Lung microvascular endothelial cell (primary cell): ENCODE measurements at regions not wholly inside any gene's neighbourhood (a gene's known extent, or its start where the extent isn't known, plus 50 kb on each side); places are given as distances from the start of the nearest gene placed in this dataset.

Source experiments
- DNase-seq, 2 donors: peaks; one replicate each; pipeline versions ENCODE4 v3.0.0 to v3.0.0-alpha.2; 2010; ENCODE audit warnings: low read depth in 2 of 2

DNA sequence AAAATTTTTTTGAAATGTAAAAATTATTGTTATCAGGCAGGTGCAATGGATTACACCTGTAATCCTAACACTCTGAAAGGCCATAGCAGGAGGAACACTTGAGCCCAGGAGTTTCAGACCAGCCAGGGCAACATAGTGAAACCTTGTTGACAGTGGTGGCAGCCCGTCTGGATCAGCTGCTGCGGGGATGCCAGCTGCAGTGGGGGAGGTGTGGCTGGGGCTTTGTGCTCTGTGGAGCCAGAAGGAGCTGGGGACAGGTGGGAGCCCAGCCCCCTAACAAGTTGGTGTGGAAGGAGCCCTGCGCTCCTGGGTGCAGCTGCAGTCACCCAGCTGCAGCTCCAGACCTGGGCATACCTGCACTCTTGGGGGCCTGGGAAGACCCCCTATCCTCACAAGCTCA, 182.4 kb upstream of the MC4R start:
- no peak for DNase-seq

DNA sequence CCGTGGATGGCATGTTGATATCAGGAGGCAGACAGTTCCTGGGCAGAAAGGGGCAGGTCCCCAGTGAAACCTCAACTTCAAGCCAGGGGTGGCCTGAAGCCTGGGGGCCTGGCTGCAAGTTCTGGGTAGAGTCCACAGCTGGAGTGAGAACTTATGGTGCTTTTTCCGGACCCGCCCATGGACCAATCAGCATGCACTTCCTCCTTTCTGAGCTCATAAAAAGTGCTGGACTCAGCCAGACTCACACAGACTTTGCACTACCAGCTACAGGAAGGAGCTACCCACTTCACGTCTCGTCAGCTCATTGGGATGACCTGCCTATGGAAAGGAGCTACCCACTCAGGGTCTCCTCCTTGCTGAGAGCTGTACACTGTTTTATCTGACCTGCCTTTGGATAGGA, 183.1 kb upstream of the MC4R start:
- DNase-seq = no peak

DNA sequence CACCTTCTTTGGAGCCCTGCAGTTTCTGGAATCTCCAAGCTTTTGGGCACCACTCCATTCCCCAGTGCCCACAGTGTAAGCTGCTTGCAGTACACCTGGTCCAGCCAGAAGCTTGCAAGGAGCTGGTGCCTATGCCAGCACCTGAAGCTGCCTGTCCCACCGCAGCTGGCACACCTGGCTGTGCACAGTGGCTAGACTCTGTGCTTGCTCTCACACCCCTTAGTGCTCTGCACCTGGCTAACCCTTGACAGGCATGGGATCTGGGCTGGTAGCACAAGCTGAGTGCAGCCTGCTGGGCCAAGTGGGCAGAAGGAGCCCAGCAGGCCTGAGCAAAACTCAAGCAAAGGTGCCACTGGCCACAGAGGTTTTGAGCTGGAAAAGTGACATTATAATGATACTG, 183.8 kb upstream of the MC4R start:
- DNase-seq = no peak

DNA sequence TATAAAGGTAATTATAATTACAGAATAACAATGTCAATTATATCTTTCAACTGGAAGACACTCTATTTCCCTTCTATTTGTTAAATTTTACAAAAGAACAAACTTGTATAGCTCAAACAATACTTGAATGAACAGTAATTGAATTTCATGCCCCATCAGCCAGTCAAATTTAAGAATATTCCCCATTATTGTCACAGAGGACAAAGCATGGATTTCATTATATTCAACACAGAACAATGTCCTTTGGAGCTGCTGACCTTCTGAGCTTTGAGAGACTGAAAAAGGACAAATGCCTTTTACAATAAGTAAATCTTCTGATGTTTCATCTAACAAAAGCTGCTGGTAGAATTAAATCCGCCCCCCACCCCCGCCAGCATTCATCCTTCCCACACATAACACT, 187.5 kb upstream of the MC4R start:
- DNase-seq = no peak

DNA sequence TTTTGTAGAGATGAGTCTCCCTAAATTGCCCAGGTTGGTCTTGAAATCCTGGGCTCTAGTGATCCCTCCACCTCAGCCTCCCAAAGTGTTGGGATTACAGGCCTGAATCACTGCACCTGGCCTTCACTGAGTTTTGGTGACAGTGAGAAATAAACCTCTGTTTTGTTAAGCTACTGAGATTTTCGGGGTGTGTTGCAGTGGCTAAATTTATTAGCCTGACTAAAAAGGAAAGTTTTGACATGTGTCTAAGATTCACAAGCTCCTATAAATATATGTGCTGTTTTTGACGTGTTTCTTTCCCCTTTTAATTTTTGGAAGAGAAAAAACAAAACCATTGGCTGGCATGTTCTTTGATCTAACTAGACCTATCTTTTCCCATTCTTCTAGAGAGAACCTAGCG, 190.5 kb upstream of the MC4R start:
- DNase-seq = no peak

DNA sequence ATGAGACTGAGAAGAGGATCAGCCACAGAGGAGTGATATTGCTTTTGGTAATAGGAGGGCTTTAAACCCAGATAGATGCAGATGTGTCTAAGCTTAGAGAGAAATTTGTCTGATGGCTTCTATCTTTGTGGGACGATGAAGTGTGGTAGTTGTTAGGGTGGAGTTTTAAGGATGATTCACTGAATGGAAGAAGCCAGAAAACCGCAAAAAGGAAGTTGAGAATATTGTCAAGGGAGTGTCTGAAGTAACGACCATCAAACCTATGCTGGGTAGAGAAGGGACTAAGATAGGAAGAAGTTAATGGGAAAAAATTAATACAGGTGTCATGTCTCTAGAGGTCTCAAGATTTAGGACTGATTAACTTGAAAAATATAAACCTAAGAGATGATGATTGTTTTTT, 195.6 kb upstream of the MC4R start:
- DNase-seq = no peak

DNA sequence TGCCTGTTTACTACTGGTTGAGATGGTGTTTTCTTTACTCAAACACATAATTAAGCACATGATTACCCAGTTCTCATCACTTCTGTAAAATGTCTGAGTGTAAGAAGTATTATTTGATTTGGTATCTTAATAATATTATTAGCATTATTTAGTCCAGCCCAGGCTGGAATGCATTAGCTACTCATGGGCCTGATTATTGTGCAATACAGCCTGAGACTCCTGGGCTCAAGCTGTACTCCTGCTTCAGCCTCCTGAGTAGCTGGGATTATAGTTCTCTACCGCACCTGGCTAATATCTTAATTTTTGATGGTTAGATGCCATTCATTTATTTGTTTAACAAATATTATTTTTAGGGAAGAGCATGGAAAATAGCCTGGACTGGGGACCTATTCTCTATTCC, 197.6 kb upstream of the MC4R start:
- DNase-seq = no peak

DNA sequence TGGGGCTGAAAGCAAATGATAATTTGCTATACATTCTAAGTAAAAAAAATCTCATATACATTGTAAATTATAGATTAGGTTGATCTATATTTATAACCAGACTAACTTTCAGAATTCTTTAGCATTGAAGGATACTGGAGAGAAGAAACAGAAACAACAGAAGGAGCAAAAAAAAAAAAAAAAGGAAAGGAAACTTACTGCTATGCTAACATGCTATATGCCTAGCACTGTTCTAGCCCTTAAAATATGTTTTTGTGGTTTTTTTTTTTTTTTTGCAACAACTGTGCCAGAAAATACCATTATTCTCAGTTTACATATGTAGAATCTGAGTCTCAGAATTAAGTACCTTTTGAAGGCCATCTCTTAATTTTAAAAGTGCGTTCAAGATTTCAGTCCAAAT, 204.9 kb upstream of the MC4R start:
- no peak for DNase-seq

DNA sequence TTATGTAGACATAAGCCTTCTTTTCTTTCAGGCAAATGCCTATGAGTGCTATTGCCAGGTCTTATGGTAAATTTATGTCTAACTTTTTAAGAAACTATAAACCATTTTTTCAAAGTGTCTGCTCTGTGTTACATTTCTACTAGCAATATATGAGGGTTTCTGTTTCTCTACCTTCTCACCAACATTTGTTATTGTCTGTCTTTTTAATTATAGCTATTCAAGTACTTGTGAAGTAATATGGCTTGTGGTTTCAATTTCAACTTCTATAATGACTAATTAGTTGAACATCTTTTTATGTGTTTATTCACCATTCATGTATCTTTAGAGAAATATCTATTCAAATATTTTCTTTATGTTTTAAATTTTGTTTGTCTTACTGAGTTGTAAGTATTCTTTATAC, 213.1 kb upstream of the MC4R start:
- no peak for DNase-seq

DNA sequence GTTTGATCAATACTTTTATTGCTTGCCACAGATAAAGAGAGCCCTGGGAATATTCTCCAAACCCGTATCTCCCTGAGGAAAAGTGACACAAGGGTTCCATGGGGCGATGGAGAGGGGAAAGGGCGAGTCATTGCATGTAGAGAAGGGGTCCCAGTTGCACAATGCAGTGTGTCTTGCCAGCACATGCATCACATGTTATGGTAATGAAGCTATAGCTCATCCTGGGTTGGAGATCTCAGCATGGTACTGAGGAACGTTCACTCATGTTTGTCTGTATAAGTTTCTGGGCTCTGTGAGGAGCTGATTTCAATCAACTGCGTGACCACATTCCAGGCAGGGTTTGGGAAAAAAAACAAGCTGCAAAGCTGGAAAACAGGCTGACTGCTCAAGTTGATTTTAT, 220.7 kb upstream of the MC4R start:
- DNase-seq = no peak

DNA sequence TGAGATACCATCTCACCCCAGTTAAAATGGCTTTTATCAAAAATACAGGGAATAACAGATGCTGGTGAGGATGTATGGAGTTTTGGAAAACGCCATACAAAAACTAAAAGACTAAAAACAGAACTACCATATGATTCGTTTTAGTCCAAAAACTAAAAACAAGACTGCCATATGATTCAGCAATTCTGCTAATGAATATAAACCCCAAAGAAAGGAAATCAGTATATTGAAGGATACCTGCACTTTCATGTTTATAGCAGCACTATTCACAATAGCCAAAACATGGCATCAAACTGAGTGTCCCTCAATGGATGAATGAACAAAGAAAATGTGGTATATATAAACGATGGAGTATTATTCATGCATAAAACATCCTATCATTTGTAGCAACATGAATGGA, 224.4 kb upstream of the MC4R start:
- no peak for DNase-seq

DNA sequence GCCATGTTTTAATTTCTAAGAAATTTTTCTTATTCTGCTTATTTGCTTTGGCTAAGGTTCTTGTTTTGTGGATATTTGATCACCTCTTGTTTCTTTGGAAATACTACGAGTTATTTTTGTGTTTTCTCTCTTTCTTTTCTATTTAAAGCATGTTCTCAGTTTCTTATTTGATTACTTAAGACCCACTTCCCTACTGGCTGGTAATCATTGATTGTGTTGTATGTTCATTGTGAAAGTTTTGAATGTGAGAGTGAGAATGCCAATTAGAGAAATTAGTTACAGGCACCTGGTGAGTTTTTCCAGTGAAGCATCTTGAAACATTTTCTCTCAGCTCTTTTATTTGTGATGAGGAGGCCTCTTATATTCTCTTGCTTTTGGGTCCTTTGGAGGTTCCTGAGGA, 226.7 kb upstream of the MC4R start:
- DNase-seq = no peak

DNA sequence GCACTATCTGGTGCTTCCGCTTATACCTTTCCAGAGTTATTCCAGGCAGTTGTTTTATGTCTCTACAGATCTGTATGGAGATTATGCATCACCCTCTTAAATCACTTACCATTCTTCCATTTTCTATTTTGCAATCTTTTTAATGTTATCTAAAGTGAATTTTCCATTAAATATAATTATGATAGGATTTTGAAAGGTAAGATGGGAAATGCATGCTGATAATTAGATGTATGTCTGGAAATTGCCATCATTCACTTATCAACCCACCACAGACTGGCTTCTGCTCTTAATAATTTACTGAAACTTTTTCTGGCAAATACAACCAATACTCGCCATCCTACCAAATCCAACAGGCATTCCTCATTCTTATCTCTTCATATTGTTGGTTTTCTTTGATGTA, 227.4 kb upstream of the MC4R start:
- DNase-seq = no peak

DNA sequence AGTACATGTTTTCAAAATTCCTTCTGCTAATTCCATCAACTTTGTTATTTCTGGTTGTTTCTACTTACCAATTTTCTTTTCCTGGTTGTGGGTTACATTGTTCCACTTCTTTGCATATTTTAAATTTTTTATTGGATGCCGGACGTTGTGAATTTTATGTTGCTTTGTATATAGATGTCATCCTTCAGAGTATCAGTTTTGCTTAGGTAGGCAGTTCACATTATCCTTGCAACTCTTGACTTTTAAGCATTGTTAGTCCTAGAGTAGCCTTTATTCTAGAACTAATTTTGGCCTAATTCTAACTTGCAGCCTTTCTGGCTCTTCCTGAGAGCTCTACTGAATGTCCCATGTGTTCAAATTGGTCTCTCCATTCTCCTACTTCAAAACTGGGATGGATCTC, 228.7 kb upstream of the MC4R start:
- DNase-seq = no peak

DNA sequence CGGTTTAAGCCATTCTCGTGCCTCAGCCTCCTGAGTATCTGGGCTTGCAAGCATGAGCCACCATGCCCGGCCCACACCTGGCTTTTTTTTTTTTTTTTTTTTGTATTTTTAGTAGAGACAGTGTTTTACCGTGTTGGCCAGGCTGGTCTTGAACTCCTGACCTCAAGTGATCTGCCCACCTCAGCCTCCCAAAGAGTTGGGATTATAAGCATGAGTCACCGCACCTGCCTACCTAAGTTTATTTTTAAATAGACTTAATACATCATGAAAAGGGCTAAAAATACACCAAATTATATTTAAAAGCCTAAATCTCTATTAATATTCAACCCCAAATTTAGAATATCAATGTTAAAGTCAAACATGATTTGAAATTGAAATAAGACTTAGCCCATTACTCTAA, 250.8 kb upstream of the MC4R start:
- DNase-seq = no peak

DNA sequence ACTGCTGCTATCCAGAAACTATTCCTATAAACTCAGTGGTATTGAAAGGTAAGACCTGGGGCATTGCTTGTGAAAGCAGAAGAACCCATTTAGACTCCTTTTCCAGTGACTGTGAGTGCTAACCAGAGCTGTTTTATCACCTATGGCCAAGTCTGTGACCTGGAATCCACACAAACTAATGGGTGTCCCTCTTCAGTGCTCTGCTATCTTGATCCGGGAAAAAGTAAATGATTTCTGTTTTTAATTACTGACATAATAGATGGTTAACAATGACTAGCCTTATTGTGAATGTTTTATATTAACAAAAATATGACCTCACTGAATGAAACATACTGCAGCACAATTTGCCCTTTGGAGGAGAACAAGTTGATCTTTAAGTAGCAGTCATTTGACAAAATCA, 251.6 kb upstream of the MC4R start:
- DNase-seq = no peak

DNA sequence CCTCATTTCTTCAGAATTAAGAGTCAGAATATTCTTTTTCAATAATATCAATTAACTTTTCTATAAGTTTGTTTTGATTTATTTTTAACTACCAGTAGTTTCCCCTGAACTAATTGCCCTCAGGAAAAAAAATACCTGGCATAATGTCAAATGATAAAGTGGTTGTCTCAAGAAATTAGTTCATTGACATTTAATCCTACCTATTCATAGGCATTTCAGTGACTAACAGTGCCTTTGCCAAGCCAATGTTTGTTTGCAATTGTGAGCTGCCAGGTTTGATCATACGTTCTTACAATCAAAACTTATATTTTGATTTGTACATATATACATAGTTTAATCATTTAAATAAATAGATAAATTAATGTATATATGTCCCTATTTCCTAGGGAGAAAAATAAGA, 267.3 kb upstream of the MC4R start:
- no peak for DNase-seq

DNA sequence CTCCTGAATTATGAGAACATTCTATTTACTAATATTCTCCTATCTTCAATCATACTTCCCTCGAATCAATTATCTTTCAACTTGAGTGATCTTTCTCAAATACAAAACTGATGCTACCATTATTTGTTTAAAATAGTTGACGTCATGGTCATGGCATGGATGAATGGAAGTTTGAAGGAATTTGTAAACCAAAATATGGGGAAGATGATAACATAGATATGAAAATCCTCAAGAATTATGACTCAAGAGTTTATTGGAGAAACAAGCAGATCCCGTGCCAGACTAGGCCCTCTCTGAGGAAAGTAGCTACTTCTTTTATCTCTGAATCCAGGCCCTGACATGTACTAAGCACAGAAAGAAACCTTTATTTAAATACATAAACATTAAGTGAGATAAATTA, 270.4 kb upstream of the MC4R start:
- no peak for DNase-seq

DNA sequence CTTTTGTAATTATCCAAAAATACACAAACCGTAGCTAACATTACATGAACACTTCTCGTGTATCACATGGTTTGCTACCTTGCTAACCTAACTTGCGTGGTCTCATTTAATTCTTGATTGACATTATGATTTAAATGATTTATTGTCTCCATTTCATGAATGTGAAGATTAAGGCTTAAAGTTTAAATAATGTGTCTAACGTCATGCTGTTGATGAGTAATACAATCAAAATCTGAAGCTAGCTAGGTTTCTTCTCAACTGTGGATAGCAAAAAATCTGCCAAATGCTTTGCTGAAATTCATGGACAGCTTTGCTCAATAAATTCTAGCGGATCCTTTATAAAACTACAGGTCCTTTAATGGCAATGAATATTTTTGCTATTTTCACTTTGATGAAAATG, 274.1 kb upstream of the MC4R start:
- DNase-seq = no peak

DNA sequence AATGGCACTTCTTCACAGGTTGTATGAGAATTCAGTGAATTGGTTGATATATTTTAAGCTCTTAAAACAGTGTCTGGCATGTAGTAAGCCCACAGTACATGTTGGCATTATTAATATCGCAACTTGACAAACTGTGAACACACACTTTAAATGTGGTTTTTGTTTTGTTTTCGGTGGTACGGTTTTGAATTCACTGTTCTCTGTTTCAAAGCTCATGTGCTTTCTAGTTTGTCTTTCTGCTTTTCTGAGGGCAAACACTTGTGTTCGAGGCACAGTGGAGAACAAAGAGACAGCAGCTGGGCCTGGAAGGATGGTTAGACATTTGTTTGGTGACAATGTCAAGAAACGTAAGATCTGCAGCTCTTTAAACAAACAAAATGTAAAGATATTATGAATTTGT, 276.5 kb upstream of the MC4R start:
- DNase-seq = no peak

DNA sequence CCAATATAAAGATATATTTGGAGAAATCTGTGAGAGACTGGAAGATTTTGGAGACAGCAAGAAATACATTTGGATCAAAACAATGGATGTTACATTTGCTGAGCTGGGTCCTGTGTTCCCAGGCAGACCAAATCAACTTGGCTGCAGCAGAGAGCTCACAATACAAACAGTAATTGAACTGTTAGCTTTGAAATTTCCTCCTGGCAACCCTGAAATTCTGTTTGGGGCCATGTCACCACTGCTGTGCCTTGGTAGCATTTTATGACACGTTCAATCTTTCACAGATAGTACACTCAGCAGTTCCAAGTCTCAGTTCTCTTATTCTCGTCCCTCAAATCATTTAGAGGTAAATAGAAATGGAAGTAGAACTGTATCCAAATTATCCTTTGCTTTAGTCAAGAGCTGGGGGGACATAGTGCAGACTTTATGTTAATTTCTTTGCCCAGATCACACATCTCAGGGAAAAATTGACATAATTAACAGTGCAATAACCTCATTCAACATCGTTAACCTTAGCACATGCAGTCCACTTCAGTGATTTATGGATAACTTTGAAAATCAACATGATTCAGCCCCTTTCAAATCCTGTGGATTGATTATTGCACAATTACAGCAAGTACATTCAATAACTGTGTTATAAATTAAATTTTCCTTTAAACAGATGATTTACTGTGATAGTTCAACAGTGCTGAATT, 277.4 kb upstream of the MC4R start:
- DNase-seq = no peak

DNA sequence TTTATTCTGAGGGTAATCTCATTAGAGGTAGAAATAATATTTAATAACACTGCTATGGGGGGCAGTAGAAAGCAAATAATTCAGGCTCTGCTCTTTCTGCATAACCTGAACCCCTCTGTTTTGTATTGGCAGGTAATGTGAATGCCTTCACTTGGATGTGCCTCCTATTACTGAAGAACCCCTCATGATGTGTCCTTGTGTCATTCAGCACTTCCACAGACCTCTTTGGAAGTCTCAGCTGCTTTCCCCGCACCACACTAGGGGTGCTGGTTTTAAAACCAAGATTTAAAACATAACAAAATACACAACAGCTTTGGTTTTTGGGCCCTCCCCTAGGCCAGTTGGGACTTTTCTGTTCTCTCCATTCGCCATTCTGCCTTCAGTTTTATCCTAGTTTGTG, 281.7 kb upstream of the MC4R start:
- no peak for DNase-seq

DNA sequence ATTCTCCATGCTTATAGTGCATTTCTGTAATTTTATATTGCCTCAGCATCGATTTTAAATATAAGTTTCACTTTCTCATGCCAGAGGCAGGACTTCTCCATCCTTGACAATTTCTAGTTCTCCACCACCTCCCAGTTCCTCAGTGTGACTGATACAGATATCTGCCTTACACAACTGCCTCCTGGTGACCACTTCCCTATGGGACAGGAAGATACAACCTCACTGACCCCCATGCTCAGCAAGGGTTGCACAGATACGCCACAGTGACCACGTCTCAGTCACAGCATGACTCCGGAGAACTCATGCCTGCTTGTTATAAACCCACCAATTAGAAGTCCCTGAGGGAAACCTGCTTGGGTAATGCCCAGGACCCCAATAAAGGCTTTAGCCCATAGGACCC, 284.0 kb upstream of the MC4R start:
- no peak for DNase-seq

DNA sequence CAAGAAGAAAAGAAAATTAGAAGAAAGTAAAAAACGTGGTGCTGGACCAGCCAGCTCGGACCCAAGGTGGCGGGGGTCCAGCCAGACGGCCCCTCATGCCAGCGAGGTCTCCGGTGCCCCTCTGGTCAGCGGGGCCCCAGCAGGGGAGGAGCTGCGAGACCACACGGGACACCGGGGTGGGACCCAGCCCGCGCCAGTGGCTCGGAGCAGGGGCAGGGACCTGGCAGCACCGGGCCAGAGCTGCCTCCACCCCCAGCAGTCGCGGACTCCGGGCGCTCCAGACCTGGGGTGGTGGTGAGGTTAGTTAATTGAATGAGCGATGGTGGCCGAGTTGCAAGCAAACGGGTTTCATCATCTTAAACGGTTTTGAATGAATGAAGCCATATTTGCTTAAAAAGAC, 289.9 kb upstream of the MC4R start:
- no peak for DNase-seq
